GM21737 (cell line): ENCODE measurements at regions not wholly inside any gene's neighbourhood (a gene's known extent, or its start where the extent isn't known, plus 50 kb on each side); places are given as distances from the start of the nearest gene placed in this dataset.
"Not testable (repeated sequence)": the region's sequence is repeated elsewhere in the genome, so short reads cannot be mapped to it uniquely, and the experiment has no call there.

Source experiments
- ATAC-seq: cut with Tn5 transposase; IDR thresholded peaks from one replicate; pipeline ENCODE4 v1.9.1; 2021; ENCODE audit warnings: mild to moderate bottlenecking, moderate library complexity; ENCODE audit not compliant: unreplicated experiment

DNA sequence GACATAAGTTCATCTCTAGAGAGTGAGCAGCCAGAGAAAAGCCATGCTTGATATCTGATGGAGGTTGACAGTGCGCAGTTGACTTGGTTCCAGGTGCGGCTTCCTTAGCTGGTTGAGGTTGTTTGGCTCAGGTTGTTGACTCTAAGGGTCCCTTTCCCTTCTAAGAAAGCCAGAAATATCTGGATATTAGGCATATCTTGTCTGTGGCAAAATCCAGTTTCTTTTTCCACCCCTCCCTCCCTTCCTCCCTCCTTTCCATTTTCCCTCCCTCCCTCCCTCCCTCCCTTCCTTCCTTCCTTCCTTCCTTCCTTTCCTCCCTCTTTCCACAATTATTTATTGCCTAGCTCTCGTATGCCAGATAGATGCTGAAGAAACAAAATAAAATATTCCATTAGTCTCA, 82.6 kb upstream of the TNP1 start:
- ATAC-seq = no peak

DNA sequence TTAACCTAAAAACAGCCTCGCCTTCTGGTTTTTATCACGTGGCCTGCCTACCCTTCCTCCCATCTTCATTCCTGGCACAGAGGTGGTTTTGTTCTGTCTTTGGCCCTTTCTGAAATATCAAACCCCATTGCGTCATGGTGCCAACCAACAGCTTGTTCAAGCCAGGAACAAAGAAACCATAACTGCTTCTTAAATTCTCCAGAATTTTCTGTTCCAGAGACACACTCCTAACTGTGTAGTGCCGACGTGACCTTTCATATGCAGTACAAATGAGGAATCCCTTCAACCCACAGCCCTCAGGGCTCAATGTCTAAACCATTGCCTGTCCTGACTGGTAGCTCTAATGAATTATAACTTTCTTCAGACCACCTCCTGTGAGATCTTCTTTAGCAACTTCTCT, 82.2 kb upstream of the TNP1 start:
- ATAC-seq = no peak

- ATAC-seq = no peak
These were observed 77.1 kb upstream of the TNP1 start for GRCh38 chr2:216936954-216937357.

GRCh38 chr2:216934623-216935022, 74.8 kb upstream of the TNP1 start:
- ATAC-seq = no peak

DNA sequence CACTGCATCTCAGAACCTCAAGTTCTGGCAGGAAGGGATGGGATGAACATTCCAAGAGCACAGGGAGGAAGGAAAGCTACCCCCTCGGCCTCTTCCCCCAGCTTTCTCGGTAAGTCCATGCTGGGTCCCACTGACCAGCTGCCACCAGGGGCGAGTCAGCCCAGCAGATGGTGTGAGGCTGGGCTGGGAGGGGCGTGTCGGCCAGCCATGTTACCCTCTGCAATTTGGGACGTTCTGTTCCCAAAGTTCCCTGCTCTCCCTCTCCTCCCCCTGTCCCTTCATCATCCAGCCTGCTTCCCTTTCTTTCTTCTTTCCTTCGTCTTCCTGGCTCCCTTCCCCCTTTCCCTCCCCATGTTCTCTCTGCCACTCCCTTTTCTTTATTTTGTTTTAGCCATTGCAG, 74.3 kb upstream of the TNP1 start:
- no peak for ATAC-seq

DNA sequence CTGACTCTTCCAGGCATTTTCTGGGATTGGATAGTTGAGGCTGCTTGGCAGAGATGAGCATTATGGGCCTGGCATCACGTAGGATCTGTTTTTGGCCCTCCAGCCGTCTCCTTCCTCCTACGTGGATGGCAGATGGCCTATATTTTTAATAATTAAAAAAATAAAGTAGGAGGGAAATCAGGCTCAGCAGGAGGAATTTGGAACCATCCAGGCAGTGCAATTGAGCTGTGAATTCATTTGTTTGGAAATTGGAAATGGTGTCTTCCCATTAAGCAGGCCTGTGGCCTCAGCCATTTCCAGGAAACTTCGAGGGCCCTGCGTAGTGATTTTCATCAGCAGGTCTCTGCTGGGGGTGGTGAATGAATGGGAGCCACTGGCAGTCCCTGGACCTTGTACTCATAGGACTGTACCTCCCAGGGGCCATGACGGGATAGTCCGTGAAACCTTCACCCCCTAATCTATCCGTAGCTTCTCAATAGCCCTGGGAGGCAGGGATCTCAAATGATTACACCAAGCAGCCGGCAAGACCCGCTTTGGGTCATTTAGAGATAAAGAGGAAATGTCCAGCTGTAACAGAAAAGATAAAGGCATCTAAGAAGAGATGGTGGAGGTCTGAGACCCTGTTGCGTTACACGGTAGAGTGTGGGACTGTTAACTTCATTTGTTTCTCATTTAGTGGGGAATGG, 73.1 kb upstream of the TNP1 start:
- ATAC-seq = no peak

DNA sequence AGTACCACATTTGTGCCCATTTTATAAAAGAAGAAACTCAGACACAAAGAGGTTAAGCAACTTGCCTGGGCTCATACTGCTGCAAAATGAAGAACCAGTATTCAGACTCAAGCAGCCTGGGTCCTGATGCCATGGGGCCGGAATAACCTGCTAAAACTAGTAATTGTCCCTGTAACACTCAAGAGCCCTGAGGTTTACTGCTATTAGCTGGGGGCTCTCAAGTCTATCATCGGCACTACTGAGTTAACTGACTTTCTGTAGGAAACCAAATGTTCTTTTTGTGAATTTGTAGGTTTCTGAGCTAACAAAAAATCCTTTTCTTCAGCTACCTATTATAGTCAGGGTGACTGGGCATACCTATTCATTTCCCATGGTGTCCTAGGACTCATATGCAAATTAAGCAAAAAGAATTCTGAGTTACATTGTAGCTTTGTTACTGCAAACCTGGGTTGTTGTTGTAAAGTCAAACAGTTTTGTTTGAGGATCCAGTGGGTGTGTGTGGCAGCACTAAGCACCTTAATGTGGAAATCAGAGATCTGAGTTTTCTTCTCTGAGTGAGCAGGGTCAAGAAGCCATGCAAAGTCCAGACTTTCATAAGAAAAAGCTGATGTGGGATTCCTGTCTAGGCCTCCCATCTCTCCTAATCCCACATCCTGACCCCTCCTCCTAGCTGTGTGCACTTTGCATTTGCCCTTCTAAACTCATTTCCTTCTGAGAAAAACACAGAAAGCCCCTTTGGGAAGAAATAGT, 72.4 kb upstream of the TNP1 start:
- ATAC-seq = no peak

GRCh38 chr2:216930716-216931115, 70.9 kb upstream of the TNP1 start:
- no peak for ATAC-seq

DNA sequence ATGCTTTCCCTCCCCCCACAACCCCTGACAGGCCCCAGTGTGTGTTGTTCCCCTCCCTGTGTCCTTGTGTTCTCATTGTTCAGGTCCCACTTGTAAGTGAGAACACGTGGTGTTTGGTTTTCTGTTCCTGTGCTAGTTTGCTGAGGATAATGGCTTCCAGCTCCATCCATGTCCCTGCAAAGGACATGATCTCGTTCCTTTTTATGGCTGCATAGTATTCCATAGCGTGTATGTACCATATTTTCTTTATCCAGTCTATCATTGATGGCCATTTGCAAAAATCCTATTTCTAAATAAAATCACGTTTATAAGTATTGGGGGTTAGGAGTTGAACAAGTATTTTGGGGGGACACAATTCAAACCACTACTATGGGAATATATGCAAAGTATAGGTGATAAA, 69.5 kb upstream of the TNP1 start:
- not testable (repeated sequence) for ATAC-seq

DNA sequence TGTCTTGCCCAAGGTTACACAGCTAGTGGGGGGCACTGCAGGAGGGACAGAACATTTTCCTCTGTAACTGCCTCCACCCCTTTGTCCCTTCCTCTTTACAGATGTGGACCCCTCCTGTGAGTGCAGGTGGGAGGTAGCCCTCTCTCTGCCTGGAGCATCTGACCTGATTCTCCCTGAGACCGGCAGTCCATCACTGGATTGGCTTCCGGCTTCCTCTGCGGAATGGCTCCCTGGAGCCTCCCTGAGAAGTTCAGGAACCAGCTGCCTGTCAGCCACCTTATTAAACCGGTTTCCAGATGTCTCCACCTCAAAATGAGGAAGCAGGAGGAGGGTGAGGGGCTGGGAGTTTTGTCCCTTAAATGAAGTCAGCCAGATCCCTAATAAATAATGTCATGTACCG, 67.3 kb upstream of the TNP1 start:
- ATAC-seq = no peak

GRCh38 chr2:216925636-216926366, 65.9 kb upstream of the TNP1 start:
- ATAC-seq = no peak

- no peak for ATAC-seq
These were observed 65.1 kb upstream of the TNP1 start for GRCh38 chr2:216925006-216925405.

DNA sequence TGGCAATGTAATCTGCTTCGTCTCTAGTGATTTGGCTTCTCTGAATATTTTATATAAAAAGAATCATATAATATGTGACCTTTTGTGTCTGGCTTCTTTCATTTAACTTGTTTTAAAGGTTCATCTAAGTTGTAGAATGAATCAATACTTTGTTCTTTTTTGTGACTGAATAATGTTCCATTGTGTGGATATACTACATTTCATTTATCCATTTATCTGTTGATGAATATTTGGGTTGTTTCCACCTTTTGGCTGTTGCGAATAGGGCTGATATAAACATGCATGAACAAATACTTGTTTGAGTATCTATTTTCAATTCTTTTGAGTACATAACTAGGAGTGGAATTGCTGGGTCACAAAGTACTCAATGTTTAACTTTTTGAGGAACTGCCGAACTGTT, 63.8 kb upstream of the TNP1 start:
- no peak for ATAC-seq

DNA sequence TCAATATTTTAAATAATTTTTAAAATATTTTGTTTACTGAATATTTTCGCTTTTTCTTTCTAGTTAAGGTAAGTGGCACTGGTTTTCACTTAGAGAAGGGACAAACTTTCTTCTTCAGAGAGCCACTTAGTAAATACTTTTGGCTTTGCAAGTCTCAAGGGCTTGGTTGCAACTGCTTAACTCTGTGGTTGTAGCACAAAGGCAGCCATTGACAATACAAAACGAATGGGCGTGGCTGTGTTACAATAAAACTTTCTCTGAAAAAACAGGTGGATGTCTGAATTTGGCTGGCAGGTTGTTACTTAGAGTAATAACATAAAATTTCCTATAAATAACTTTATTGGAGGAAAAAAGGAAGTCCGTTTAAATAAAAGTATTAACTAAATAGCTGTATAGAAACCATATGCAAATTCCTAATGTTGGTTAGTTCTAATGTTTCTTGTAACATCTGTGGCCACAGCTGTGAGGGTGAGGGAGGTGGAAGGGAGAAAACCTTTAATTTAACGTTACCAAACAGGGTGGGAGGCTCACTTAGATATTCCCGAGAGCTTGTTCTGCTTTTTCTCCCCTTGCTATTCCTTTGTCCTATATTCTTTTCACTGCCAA, 62.4 kb upstream of the TNP1 start:
- no peak for ATAC-seq

GRCh38 chr2:216920937-216921456, 61.1 kb upstream of the TNP1 start:
- ATAC-seq = no peak

- no peak for ATAC-seq
These were observed 60.4 kb upstream of the TNP1 start for GRCh38 chr2:216920143-216920876.

DNA sequence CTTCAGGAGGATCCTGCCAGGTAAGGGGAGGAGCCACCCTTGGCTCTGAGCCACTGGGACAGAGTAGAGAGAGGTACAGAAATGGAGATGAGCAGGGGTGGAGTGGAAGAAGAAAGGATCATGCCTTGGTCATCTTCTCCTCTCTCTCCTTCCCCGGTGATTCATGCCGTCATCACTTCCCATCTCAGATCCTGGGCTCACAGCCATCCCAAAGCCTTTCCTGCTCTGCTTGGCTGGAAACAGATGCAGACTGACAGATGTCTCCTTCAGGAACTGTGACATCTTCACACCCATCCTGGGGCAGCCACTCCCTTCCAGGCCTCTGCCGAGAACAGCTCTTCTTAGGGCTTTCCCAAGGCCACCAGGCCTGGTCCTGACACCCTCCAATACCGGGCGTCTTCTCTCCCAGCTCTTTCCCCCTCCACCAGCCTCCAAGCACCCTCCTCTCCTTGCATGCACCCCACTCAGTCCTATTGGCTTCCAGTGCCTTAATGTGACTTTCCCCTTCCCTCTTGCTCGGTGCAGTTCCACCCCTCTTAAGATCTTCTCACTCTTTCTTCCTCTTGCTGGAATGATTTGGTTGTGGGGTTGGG, 58.3 kb upstream of the TNP1 start:
- no peak for ATAC-seq

DNA sequence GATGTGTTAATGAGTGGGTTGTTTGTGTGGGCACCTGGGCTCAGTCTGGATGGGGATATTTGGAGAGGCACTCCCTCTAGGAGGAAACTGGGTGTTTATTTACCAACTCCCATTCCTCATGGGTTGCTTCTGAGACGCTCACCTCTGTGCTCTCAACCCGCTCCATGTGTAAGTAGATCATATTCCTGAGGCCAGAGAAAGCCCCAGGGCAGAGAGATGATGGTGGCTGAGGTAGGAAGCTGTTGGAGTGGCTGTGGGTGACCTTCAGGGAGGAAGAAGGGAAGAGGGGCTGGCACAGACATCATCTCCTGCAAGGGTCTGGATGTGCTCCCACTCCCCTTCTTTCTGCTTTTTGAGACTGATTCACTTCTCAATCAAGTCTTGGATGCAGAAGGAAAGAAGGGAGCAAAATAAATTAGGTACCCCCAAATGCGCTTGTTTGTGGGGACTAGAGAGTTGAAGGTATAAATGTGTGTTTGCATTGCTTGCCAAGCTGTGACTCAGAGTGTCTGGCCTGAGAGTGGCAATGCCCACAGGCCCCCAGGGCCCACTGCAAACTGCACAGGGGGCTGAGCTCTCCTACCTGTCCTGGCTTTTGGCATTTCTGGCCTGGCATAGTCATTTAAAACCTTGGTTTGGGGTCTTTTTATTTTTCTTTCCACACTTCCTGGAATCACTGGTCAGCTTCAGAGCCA, 57.2 kb upstream of the TNP1 start:
- ATAC-seq = no peak

- no peak for ATAC-seq
These were observed 55.8 kb upstream of the TNP1 start for GRCh38 chr2:216915557-216916150.
